NCI-H748 treated with DMSO at 0.1 percent for 48 hours (cell line): ENCODE measurements at regions not wholly inside any gene's neighbourhood (a gene's known extent, or its start where the extent isn't known, plus 50 kb on each side); places are given as distances from the start of the nearest gene placed in this dataset.

Experiments
- DNase-seq: peaks from one replicate; lab custom pipeline; 2025; lab: John Stamatoyannopoulos, UW

- no peak for DNase-seq
Observed at GRCh38 chr10:9645404-9645803, 1372.3 kb upstream of the CELF2 start.

GRCh38 chr10:9645928-9646600, 1371.6 kb upstream of the CELF2 start:
- DNase-seq = no peak

- DNase-seq = no peak
Observed at GRCh38 chr10:9654261-9654660, 1363.4 kb upstream of the CELF2 start.

GRCh38 chr10:9656386-9656785, 1361.3 kb upstream of the CELF2 start:
- DNase-seq = no peak

GRCh38 chr10:9656996-9657395, 1360.7 kb upstream of the CELF2 start:
- no peak for DNase-seq

- DNase-seq = no peak
Observed at GRCh38 chr10:9657530-9657929, 1360.1 kb upstream of the CELF2 start.

GRCh38 chr10:9668411-9668810, 1349.3 kb upstream of the CELF2 start:
- no peak for DNase-seq

GRCh38 chr10:9670911-9671310, 1346.8 kb upstream of the CELF2 start:
- no peak for DNase-seq

- DNase-seq = no peak
Observed at GRCh38 chr10:9681655-9682054, 1336.0 kb upstream of the CELF2 start.

- no peak for DNase-seq
Observed at GRCh38 chr10:9682802-9683201, 1334.9 kb upstream of the CELF2 start.

GRCh38 chr10:9684186-9684585, 1333.5 kb upstream of the CELF2 start:
- DNase-seq = no peak

- no peak for DNase-seq
Observed at GRCh38 chr10:9685596-9685995, 1332.1 kb upstream of the CELF2 start.

GRCh38 chr10:9688711-9689110, 1329.0 kb upstream of the CELF2 start:
- DNase-seq = no peak

- no peak for DNase-seq
Observed at GRCh38 chr10:9707216-9707615, 1310.5 kb upstream of the CELF2 start.

GRCh38 chr10:9709849-9710248, 1307.8 kb upstream of the CELF2 start:
- no peak for DNase-seq

GRCh38 chr10:9712393-9712792, 1305.3 kb upstream of the CELF2 start:
- DNase-seq = no peak

- DNase-seq = no peak
Observed at GRCh38 chr10:9719246-9719645, 1298.4 kb upstream of the CELF2 start.

- no peak for DNase-seq
Observed at GRCh38 chr10:9733766-9734165, 1283.9 kb upstream of the CELF2 start.

- DNase-seq = no peak
Observed at GRCh38 chr10:9734218-9734617, 1283.5 kb upstream of the CELF2 start.

GRCh38 chr10:9735731-9736130, 1281.9 kb upstream of the CELF2 start:
- no peak for DNase-seq

GRCh38 chr10:9743639-9744038, 1274.0 kb upstream of the CELF2 start:
- no peak for DNase-seq

- DNase-seq = no peak
Observed at GRCh38 chr10:9745158-9745557, 1272.5 kb upstream of the CELF2 start.

GRCh38 chr10:9757176-9757575, 1260.5 kb upstream of the CELF2 start:
- DNase-seq = no peak

GRCh38 chr10:9759596-9759995, 1258.1 kb upstream of the CELF2 start:
- DNase-seq = no peak
